AG08396 (cell line): ENCODE measurements at regions not wholly inside any gene's neighbourhood (a gene's known extent, or its start where the extent isn't known, plus 50 kb on each side); places are given as distances from the start of the nearest gene placed in this dataset.

Experiments used
- DNase-seq: peaks from one replicate; pipeline ENCODE4 v3.0.0; 2012; ENCODE audit warnings: low spot score, mixed read lengths

DNA sequence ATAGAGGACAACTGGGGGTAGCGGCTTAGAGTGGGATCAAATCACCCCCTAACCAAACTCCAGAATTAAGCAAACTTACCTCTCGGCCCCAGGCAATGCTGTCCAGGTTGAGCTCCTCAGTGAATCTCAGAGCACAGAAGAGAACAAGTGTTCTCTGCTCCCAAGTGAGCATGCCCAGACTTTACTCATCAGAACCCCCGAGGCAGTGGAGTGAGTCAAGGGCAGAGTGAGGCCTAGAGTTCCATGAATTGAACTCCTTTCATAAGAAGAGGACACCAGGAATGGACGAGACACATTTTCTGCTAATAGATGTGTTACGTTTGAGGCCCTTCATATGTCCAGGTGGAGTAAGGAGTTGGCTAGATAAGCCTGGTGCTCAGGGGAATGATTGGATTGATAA, 134.0 kb upstream of the DTNBP1 start:
- DNase-seq = no peak

DNA sequence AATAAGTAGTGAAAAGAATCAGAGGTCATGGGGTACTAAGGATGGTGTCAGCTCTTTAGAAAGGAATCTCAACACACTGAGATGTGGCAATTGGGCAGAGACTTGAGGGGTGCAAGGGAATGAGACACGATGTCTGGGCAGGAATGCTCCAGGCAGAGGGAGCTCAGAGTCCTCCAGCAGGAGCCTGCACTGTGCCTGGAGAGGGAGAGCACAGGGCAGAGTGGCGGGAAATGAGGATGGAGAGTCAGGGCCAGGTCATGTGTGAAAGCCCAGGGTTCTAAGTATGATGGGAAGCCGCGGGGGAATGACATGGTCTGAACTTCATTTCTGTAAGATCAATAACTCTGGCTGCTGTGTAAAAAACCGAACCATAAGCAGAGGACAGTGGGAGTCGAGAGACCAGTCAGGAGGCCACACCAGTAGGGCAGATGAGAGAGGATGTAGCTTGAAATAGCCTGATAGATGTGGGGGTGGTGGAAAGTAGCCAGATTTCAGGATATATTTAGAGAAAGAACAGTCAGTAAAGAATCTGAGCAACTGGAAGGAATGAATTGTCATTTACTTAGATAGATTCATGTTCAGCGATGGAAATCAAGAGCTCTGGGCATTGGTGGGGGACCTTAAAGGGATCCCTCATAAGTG, 133.4 kb upstream of the DTNBP1 start:
- no peak for DNase-seq

DNA sequence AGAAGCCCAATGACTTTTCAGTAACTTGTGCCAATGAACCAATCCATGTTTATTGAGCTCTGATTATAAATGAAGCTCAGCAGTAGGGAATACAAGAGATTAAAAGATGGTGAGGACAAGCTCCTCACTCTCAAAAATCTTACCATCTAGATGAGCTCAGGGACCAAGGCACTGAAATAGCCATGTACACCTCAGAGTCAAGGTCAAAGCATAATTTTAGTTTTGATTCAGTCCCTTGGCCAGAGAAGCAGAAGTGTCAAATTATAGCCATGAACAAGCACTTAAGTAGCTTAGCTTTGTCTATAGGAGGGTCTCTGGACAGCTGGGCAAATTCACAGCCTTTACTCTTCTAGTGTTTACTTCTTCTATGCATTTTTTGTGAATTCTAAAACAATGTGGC, 131.0 kb upstream of the DTNBP1 start:
- no peak for DNase-seq

DNA sequence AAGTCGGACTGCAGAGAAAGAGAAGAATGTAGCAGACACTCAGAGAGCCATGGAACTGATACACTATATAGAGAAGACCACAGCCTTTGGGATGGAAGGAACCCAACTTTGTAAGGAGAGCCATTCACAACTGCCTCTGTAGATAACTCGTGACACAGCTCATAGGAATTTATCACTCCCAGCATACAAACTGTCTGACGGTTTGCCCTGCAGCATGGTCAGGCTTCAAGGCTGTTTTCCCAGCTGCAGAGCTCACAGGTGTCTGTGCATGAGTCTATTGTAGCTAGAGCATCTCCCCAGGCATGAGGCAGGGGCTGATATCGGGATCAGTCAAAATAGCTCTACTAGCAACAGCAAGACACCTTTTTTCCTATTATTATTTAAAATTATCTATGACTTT, 130.5 kb upstream of the DTNBP1 start:
- peak; percentile 23 for DNase-seq

DNA sequence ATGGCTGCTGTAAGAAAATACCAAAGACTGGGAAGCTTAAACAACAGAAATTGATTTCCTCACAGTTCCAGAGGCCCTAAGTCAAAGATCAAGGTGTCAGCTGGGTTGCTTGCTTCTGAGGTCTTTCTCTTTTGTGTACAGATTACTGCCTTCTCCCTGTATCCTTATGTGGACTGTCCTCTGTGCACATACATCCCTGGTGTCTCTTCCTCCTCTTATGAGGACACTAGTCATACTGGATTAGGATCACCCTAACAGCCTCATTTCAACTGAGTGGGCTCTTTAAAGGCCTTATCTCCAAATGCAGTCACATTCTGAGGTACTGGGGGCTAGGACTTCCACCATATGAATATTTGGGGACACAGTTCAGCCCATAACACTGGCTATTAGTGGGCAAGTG, 130.0 kb upstream of the DTNBP1 start:
- DNase-seq = no peak

DNA sequence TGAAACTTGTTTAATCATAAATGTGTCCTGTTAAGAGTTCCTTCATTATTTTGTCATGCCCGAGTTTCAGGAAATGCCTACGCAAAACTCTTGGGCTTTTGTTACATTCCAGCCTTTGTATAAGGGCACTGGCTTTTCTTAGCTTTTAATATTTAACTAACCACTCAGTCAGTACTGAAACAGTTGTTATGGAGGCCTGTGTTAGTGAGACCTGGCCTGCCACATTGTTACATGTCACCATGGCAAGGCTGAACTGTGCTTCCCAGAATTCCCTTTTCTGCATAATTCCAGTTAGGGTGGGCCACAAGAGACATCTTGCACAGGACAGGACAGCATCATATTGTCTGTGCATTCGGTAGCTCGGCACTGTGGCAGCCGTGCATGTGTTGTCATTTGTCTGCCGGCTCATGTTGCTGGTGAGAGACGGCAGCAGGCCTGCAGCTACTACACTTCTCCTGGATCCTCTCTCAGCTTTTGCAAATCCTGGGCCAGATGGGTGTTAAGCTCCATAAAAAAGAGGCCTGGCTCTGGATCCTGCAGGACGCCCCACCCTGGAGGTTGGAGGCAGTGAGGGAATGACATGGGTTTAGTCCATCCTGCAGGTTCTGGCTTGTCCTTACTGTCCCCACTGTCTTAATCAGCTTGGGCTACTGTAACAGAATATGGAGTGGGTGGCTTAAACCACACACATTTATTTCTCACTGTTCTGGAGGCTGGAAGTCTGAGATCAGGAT, 128.8 kb upstream of the DTNBP1 start:
- DNase-seq = no peak

DNA sequence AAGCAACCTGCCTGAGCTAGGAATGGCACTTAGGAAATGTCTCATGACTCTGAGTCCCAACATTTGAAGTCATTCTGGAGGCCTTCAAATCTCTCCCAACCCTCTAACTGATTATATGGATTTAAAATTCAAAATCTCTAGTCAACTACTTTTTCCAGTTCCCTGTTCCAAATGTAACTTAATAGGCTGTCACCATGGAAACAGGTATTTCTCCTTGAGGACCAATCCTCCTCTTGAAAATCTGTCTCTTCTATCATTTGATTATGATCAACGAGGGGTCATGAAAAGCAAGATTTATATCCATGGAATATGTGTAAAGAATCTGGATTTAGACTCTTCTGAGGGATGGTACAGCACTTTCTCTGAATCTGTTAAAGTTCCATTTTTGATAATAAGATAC, 127.3 kb upstream of the DTNBP1 start:
- no peak for DNase-seq

DNA sequence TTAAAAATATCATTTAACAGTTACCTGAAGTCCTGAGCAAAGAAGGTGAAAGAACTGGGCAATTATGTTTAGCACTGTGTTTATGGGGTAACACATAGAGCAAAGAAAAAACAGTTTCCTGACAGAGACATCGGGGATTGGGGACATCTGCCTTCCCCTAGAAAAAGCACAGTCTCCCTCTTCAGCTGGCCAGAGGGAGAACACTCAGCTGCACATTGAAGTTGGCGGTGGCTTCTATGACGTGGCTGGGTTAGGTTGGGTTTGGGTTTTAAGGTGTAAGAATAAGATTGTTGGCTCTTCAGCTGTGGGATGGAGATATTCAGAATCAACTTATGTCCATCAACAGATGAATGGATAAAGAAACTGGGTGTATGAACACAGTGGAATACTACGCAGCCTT, 124.0 kb upstream of the DTNBP1 start:
- DNase-seq = no peak

DNA sequence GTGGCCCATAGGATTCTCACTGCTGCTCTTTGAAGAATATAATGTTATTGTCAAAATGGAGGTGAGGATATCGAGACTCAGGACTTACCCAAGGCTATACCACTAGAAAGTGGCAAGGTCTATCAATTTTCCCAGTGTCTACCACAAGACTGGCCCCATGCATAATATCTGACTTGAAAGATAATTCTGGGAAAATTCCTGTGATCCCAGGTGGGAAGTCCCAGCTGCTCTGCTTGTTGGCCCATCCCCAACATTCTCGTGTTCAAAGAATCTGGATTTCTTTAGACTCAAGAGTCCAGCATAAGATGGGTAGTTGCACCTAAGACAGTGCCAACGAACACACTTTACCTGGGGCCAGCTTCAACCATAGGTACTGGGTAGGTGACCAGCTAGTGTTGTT, 120.7 kb upstream of the DTNBP1 start:
- no peak for DNase-seq

DNA sequence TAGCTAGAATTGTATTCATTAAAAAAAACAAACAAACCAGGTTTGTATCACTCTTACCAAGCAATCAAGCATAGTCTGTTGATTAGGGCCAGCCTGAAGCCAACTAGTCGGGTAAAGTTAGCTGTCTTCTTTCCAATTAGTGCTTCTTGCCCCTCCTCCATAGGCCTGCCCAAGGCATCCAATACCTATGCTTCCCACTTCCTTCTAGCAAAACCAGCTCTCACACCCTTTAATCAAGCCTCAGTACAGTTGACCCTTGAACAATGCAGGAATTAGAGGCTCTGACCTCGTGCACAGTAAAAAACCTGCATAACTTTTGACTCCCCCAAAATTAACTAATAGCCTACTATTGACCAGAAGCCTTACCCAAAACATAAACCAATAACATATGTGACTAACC, 119.1 kb upstream of the DTNBP1 start:
- no peak for DNase-seq

DNA sequence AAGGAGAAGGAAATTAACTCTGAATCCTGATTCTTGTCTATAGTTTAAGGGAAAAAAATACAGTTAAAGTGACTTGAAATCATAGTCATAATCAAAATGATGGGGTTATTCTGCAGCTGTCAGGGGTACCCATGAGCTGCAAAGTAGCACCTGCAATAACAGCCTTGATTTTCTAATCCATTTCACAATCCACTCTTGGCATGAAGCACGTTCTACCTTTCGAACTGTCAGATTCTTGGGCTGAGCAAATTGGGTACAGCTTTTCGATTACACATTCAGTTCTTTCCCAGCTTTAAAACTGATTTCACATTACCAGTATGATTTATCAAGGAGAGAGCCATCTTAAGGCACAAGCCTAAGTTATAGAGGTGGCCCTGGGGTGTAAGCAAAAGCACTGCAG, 118.5 kb upstream of the DTNBP1 start:
- no peak for DNase-seq

DNA sequence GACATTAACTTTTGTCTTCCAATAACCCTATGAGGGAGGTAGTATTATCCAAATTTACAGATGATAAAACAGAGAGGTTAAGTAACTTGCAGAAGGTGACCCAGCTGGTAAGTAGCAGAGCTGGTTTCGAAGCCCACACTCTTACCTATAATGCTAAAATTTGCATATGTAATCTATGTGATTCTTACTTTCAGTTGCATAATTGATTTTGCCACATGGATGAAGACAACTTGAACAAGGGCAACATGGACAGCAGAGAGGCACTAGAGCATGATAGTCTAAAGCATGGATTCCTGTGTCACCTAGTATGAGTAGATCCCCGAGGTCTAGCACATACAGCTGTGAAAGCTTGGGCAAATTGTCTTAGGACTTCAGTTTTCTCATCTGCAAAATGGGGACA, 117.6 kb upstream of the DTNBP1 start:
- no peak for DNase-seq

DNA sequence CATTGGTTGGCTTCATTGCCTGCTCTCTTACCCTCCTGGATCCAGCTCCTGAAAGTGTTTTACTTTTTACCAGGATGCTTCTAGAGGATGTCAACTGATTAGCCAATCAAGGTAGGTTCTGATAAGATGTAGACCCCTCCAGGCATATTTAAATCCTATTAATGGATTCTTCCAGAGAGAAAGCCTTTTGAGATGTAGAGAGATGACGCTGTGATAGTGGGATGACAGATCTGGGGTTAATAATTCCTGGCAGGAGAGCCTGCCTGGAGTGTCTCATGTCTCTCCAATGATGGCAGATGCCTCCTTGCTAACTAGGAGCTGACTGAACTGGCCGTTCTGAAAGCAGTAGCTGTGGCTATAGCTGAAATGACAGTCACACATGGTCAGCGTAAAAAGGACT, 116.9 kb upstream of the DTNBP1 start:
- no peak for DNase-seq

DNA sequence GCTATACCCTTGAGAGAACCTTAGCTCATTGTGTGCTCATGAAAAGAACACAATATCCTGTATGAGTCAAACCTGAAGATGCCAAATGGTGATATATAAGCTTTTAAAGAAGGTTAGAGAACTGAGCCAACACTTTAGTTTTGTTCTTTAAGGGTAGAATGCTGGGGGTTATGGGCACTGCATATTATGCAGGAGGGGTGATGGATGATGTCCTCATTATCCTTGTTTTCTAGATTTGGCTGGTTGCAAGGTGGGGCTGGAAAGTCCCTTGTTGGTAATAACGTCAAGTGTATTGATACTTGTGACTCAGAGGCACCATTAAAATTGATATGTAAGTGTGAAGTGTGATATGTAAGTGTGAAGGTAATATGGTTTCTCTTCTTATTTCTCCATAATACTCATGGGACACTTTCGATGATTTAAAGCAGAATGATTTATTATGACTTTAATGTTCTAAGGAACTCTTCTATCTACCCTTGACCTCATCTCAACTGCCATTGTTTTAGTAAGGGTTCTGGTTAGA, 113.7 kb upstream of the DTNBP1 start:
- DNase-seq = no peak

DNA sequence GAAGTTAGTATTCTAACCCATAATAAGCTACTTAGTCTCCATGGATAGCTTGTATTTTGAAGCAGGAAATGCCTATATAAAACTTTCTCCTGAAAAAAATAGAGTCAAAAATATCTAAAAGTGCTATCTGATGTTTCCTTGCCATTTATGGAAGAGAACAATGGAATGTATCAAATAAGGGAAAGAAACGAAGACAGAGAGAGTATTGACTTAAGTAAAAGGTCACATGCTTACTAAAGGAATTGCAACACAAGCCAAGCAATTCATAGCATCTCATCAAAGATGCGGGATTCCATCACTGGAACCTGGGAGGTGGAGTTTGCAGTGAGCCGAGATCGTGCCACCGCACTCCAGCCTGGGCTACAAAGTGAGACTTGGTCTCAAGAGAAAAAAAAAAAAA, 112.9 kb upstream of the DTNBP1 start:
- DNase-seq = no peak

DNA sequence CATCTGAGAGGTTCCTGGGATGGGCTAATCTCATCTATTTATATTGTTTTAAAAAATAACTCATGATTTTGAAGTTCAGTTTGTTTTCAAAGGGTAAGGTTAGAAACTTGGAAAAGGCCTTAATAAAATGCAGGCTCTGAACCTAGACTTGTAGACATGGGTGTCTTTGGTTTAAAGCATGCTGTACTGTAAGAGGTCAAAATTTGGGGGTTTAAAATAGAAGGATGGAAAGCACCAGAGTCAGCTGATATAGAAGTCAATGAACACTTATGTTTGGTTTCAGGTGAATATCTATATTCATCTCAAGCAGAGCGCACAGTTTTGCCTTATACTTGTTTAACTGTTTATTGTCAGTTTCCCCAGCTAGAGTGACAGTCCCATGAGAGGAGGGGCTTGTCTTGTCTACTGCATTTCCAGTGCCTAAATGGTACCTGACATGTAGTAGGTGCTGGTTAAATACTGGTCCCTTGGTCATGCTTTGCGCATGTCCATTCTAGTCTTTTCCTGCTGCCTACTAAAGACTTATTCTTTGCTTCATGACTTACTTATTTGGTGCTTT, 112.3 kb upstream of the DTNBP1 start:
- DNase-seq = no peak

DNA sequence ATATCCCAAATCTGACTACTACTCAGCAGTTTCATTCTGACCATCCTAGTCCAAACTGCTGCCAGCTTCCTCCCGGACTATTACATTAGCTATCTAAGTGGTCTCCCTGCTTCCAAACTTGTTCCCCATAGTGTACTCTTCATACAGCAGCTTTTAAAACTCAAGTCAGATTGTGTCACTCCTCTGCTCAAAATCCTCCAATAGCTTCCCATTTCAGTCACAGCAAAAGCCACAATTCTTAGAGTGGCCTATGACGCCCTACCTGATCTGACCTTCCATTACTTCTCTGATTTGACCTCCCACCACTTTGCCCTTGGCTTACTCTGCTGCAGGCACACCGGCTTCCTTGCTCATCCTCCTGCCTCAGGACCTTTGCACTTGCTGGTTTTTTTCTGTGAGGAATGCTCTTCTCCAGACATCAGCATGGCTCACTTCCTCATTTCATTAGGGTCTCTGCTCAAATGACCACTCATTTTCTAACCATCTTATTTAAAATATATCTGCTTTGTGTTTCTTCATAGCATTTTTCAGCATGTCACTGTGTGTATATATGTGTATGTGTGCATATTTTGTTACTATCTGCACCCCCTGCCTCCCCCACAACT, 111.1 kb upstream of the DTNBP1 start:
- no peak for DNase-seq

DNA sequence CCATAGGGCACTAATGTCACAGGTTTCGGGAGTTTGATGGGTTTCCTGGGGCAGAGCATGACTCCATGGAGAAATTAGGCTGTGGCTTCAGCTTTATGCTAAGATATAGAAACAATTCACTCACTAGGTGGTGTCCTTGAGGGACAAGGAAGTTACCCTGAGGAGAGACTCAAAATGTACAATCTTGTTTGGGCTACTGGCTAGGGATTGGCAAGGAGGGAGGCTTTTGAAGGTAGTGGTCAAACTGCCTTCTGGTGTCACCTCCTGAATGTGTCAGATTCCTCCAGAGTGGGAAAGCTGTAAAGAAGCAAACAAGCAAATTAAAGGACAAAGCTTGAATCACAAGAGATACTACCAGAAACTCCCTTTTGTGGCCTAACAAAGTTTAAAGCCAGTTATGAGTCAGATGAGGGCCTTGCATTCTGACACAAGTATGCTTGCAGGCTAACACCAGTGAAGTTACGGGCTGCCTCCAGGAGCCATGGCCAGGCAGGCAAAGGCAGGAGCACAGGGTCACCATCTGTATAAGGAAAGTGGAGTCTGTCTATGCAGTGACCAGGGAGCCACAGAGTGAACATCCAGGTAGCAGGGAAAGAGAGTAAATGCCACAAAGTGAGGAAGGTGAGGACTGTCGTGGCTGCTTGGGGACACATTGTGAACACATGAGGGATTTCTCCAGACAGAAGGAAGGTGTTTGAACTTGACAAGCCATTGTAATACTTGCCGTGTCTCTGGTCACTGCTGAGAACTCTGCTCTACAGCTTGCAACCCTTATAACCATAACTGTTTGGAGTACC, 107.7 kb upstream of the DTNBP1 start:
- DNase-seq = no peak

DNA sequence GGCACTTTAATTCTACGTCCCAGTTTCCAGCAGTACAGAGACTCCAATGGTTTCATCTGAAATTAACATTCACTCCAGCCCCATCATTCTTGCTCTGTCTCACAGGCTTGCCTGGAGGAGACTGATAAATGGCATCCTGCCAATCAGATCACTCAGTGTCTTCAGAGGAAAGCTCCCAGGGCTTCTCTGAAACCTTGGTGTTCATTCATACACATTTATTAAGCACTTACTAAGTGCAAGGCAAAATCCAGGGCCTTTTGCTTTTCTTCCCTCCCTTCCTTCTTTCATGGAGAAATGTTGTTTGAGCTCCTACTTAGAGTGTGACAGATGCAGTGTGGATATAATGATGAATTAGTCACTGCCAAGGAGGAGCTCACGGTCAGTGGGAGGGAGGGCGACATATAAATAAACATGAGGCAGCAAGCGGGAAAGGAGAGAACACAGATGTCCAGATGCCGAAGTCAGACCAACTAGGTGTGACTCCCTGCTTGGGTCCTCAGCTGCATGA, 106.7 kb upstream of the DTNBP1 start:
- DNase-seq = no peak

DNA sequence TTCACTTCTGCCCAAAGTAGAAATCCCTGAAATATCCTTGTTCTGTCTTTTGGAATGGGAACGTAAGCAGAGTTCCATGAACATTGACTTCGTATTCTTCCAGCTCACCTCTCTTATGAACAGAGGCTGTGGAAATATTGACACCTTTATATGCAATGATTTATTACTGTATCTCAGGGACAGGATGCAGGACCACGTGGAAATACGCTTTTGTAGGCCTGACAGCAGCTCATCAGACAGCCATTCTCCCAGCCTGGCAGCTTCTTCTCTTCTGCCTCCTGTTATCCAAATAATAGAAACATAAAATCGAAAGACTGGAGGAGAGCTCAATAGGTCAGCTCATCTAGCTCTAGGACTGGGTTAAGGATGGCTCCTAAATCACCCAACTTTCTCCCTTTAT, 106.2 kb upstream of the DTNBP1 start:
- DNase-seq = no peak

DNA sequence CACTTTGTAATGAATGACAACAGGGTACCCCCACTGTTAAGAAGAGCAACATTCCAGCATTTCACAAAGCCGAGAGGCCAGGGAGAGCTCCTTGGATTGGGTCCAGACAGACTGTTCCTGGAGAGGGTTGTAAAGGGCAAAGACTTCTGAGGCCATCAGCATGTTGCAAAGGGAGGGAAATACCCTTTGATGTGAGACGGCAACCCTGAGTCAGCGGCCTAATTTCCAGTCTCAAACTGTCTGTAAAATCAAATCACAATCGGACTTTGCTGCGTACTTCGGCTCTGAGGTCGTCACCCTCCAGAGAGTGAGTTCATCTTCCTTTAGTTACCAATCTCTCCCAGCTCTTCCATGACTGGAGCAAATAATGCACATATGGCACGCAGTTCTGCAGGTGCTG, 101.0 kb upstream of the DTNBP1 start:
- DNase-seq = no peak

DNA sequence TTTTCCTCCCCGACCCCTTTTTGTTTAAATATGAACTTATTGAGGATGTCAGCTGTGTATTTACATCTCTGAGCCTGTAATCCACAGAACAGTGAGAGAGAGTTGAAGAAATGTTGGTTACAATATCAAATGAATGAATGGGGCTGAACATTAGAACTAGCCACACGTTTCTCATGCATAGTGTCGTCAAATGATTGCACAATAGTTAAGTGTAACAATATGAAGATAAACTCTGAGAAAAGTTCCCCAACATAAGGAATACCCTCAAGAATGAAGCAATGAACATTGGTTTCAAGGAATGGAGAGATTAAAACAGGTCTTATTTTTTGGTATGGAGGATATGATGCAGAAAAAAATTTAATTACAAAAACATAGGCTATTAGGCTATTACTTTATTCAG, 100.5 kb upstream of the DTNBP1 start:
- no peak for DNase-seq
